NB4 (cell line): ENCODE measurements at regions not wholly inside any gene's neighbourhood (a gene's known extent, or its start where the extent isn't known, plus 50 kb on each side); places are given as distances from the start of the nearest gene placed in this dataset.

Source experiments
- MAX ChIP-seq: IDR thresholded peaks from 2 replicates; pipeline ENCODE4 v1.6.1; 2011; ENCODE audit warnings: low read depth, low read length
- TF ChIP-seq, protein P1 (sequence below): IDR thresholded peaks from one replicate; pipeline ENCODE4 v1.5.1; 2012; ENCODE audit warnings: low read depth, low read length

DNA sequence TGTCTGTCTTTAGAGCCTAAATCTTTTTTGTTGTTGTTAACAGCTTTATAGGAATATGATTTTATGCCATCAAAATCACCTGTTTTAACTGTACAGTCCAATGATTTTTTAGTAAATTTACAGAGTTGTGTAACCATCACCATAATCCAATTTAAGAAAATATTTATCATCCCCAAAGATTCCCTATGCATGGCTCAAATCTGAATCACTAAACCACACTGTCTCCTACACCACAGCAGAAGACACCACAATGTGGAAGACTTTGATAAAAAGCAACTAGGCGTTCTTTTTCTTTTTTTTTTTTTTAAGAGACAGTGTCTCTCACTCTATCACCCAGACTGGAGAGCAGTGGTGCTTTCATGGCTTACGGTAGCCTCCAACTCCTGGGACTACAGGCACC lies 99.6 kb downstream of the TXNL1 start:
- TF ChIP-seq, protein P1, sequence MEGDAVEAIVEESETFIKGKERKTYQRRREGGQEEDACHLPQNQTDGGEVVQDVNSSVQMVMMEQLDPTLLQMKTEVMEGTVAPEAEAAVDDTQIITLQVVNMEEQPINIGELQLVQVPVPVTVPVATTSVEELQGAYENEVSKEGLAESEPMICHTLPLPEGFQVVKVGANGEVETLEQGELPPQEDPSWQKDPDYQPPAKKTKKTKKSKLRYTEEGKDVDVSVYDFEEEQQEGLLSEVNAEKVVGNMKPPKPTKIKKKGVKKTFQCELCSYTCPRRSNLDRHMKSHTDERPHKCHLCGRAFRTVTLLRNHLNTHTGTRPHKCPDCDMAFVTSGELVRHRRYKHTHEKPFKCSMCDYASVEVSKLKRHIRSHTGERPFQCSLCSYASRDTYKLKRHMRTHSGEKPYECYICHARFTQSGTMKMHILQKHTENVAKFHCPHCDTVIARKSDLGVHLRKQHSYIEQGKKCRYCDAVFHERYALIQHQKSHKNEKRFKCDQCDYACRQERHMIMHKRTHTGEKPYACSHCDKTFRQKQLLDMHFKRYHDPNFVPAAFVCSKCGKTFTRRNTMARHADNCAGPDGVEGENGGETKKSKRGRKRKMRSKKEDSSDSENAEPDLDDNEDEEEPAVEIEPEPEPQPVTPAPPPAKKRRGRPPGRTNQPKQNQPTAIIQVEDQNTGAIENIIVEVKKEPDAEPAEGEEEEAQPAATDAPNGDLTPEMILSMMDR = no peak
- TF ChIP-seq MAX = no peak
